ENCODE measurements at regions not wholly inside any gene's neighbourhood (a gene's known extent, or its start where the extent isn't known, plus 50 kb on each side); places are given as distances from the start of the nearest gene placed in this dataset.
"Not testable (repeated sequence)": the region's sequence is repeated elsewhere in the genome, so short reads cannot be mapped to it uniquely, and the experiment has no call there.

DNA sequence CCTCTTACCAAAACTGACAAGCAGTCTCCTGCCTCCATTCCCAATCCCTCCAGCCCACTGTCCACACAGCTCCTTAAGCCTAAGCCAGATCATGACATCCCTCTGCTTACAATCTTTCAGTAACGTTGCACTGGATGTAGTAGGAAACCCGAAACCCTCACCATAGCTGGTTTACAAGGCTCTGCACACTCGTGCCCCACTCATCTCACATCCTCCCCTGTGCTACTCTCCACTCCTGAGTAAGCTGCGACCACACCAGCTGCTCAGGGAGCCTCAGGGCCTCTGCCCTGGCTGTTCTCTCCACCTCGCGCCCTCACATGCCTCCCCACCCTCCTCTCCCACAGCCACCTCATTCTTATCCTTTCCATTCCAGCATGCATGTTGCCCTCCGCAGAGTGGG, 288.9 kb downstream of the ANAPC1 start:
- not testable (repeated sequence) for TF ChIP-seq CTCF (conservative IDR thresholded peaks at IDR 0.05); ZFX (IDR thresholded peaks at IDR 0.05)
